Heart right ventricle (tissue), 16 donors: ENCODE measurements at regions not wholly inside any gene's neighbourhood (a gene's known extent, or its start where the extent isn't known, plus 50 kb on each side); places are given as distances from the start of the nearest gene placed in this dataset.

ENCODE experiments used
- ATAC-seq, 8 donors: fragments of 200-7000 bp; cut with Tn5 transposase; one replicate each; pipeline ENCODE4 v1.9.1; 2020; ENCODE audit warnings: mild to moderate bottlenecking in 8 of 8, moderate library complexity in 8 of 8, moderate number of reproducible peaks in 1 of 8
- DNase-seq, 2 donors: peaks; one replicate each; pipeline ENCODE4 v3.0.0-alpha.2; 2020
- H3K27ac ChIP-seq, 10 donors: fragments of 200-600 bp; sonication (generic) in 2 of 10; one replicate each; pipeline versions ENCODE4 v1.5.0 to v1.8.0; 2020 to 2022; ENCODE audit warnings: mild to moderate bottlenecking in 3 of 10
- H3K27me3 ChIP-seq, 7 donors: fragments of 200-600 bp; one replicate each; pipeline ENCODE4 v1.8.0; 2021 to 2022; ENCODE audit warnings: mild to moderate bottlenecking in 2 of 7
- H3K36me3 ChIP-seq, 9 donors: fragments of 200-600 bp; sonication (generic) in 1 of 9; one replicate each; pipeline versions ENCODE4 v1.5.0 to v1.8.0; 2020 to 2022; ENCODE audit warnings: mild to moderate bottlenecking in 2 of 9
- H3K4me1 ChIP-seq, 9 donors: fragments of 200-600 bp; sonication (generic) in 1 of 9; one replicate each; pipeline versions ENCODE4 v1.5.0 to v1.8.0; 2020 to 2022; ENCODE audit warnings: mild to moderate bottlenecking in 4 of 9
- H3K4me3 ChIP-seq, 10 donors: fragments of 200-600 bp; sonication (generic) in 2 of 10; one replicate each; pipeline versions ENCODE4 v1.5.0 to v1.8.0; 2020 to 2022; ENCODE audit warnings: mild to moderate bottlenecking in 7 of 10, moderate library complexity in 2 of 10
- H3K9me3 ChIP-seq, 11 donors: fragments of 200-600 bp in 10 of 11; sonication (generic) in 2 of 11; one replicate each; pipeline versions ENCODE4 v1.5.0 to v1.8.0; 2013 to 2022; ENCODE audit warnings: mild to moderate bottlenecking in 2 of 11, control low read depth in 1 of 11, moderate library complexity in 1 of 11
- WGBS, 2 donors: extraction: QIAGEN DNeasy Blood & Tissue Kit; methylation state at CpG; one replicate each; pipeline ENCODE4 v1.1.7; 2013; ENCODE audit warnings: inconsistent platforms in 1 of 2; 5-methylcytosine and 5-hydroxymethylcytosine counted together
- intact Hi-C, 10 donors: fragments of 100-400 bp; cut with DNase I; formaldehyde crosslinking; loops; one replicate each; pipeline versions ENCODE4 v1.11.1 to v1.14.2; 2022
- TF ChIP-seq, protein P1 (sequence below), 9 donors: fragments of 200-600 bp; sonication (generic) in 2 of 9; IDR thresholded peaks; one replicate each; pipeline versions ENCODE4 v1.5.0 to v1.8.0; 2021 to 2022; ENCODE audit warnings: antibody characterized with exemption in 9 of 9, mild to moderate bottlenecking in 5 of 9, moderate library complexity in 1 of 9
- donor health status: Arrhythmogenic right ventricular cardiomyopathy.
- donor health status: ischemic (EF 13 %, LVEDD 7.1; RV severe dilation, severe dysfunction).
- donor health status: healthy with polysubstance abuse.
- donor health status: DM: no; HTN: yes; CAD: no.
- donor health status: DM: no; HTN: no; CAD: no.
- donor health status: ischemic (EF 25% LVEDD 6.9; RV normal size, moderate dysfunction).
- donor health status: ischemic (EF 25% LVEDD 5.7; RV mildly dilated, moderate dysfunction).
- donor health status: healthy.
- donor health status: DM: yes; HTN: yes; CAD: no.
- donor health status: Ischemic cardiomyopathy.
- donor health status: ischemic (EF 35%, LVEDD 5.7; RV mildly dilated, moderate dysfunction).
- donor health status: nonischemic (EF 11% LVEDD 7.7; RV severe dilation, severe dysfunction).
- donor health status: DM: yes; HTN: yes; CAD: no.
- donor health status: PGD.
- donor health status: ischemic (EF 29% LVEDD 5.4; RV normal size, mild dysfunction).
- donor health status: nonischemic (EF 23%, LVEDD 6.1; RV moderate dilation, normal function).

- no peaks in the 10 kb centered on the region for H3K4me1 ChIP-seq
- H3K4me3 ChIP-seq: no peak overlapping the region
- 80 to 81% methylated on average over 3 of the region's 3 CpGs for WGBS, 2 donors
- H3K27ac ChIP-seq: no peak overlapping the region
- H3K36me3 ChIP-seq: no peaks in the 10 kb centered on the region
- H3K27me3 ChIP-seq: no peaks in the 10 kb centered on the region
- no peak for ATAC-seq
- TF ChIP-seq, protein P1, sequence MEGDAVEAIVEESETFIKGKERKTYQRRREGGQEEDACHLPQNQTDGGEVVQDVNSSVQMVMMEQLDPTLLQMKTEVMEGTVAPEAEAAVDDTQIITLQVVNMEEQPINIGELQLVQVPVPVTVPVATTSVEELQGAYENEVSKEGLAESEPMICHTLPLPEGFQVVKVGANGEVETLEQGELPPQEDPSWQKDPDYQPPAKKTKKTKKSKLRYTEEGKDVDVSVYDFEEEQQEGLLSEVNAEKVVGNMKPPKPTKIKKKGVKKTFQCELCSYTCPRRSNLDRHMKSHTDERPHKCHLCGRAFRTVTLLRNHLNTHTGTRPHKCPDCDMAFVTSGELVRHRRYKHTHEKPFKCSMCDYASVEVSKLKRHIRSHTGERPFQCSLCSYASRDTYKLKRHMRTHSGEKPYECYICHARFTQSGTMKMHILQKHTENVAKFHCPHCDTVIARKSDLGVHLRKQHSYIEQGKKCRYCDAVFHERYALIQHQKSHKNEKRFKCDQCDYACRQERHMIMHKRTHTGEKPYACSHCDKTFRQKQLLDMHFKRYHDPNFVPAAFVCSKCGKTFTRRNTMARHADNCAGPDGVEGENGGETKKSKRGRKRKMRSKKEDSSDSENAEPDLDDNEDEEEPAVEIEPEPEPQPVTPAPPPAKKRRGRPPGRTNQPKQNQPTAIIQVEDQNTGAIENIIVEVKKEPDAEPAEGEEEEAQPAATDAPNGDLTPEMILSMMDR (IDR thresholded peaks at IDR 0.05): no peak
- peaks cover 0 to 29% (median 10%) of the 10 kb centered on the region in 11 donors for H3K9me3 ChIP-seq
- no peak for DNase-seq
- intact Hi-C loops: no loop called here
These were observed 192.9 kb downstream of the NOL4 start for GRCh38 chr18:34031810-34032209.

GRCh38 chr18:34028324-34028723 lies 196.4 kb downstream of the NOL4 start:
- no peak for ATAC-seq
- DNase-seq: no peak
- Histone ChIP-seq H3K36me3 (no peaks in the 10 kb centered on the region), H3K4me3 (no peak overlapping the region), H3K4me1 (no peaks in the 10 kb centered on the region), H3K27ac (no peak overlapping the region), H3K9me3 (peaks cover 0 to 15% (median 5%) of the 10 kb centered on the region in 11 donors), H3K27me3 (peaks cover 0 to 4% (median 0%) of the 10 kb centered on the region in 7 donors)
- intact Hi-C loops: no loop called here
- TF ChIP-seq, protein P1 (IDR thresholded peaks at IDR 0.05): no peak
- 86 to 88% methylated on average over 2 of the region's 2 CpGs for WGBS, 2 donors

DNA sequence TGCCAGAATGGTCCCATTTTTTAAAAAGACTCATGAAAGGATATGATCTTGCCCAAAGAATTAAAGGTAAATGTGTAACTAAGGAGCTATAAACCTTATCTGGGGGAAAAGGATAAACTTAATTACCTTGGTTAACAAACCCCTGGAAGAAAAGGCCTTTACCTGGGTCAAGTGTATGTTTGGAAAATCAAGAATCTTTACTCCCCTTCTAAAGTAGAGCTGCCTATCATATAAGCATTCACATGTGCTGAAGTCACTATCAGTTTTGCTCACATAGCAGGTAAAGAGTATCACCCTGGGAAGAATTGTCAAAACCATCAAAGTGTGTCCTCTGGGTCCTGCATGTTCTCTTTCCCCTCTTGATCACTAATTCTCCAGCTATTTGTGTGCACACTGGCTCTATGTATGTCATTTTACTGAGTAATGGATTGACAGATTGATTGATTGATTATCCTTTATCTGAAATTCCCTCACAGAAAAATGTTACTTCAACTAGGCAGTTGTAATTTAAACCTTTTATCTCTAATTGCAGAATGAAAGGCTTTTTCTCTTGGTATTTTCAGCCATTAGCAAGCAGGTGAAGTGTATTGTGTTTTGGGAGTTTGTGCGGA lies 199.4 kb downstream of the NOL4 start:
- Histone ChIP-seq H3K36me3 (no peaks in the 10 kb centered on the region), H3K4me1 (no peaks in the 10 kb centered on the region), H3K27me3 (peaks cover 0 to 4% (median 0%) of the 10 kb centered on the region in 7 donors), H3K4me3 (no peak overlapping the region), H3K27ac (no peak overlapping the region), H3K9me3 (no peaks in the 10 kb centered on the region)
- DNase-seq: no peak
- WGBS, 2 donors: 79 to 85% methylated on average over 1 of the region's 1 CpG
- TF ChIP-seq, protein P1 (IDR thresholded peaks at IDR 0.05): no peak
- intact Hi-C loops: no loop called here
- no peak for ATAC-seq

DNA sequence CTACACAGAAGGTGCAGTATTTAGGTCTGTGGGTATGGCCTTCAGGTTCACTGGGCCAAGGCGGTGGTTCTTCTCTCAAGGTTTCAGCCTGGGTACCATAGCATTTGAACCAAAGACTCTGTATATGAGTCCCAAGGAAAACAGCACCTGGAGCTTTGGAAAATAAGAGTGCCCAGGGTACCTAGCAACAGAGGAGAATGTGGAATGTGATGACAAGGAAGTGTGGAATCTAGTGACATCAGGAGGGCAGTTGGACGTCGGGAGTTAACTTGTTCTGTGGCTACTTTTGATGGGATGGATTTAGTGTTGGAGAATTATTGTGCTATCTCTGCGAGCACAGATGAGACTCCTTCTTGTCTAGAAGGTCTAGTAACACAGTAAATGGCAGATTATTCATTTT lies 201.2 kb downstream of the NOL4 start:
- Histone ChIP-seq H3K36me3 (no peaks in the 10 kb centered on the region), H3K4me1 (no peaks in the 10 kb centered on the region), H3K4me3 (no peak overlapping the region), H3K27me3 (peaks cover 0 to 4% (median 0%) of the 10 kb centered on the region in 7 donors), H3K27ac (no peak overlapping the region), H3K9me3 (no peaks in the 10 kb centered on the region)
- DNase-seq: no peak
- intact Hi-C loops: no loop called here
- 39 to 52% methylated on average over 4 of the region's 4 CpGs for WGBS, 2 donors
- TF ChIP-seq, protein P1 (IDR thresholded peaks at IDR 0.05): no peak
- no peak for ATAC-seq
